ENCODE measurements at regions not wholly inside any gene's neighbourhood (a gene's known extent, or its start where the extent isn't known, plus 50 kb on each side); places are given as distances from the start of the nearest gene placed in this dataset.

GRCh38 chr6:16974704-16975359 lies 127.0 kb upstream of the STMND1 start:
- no peak for DNase-seq (ENCODE audit: low read depth)

- peak; percentile 11 for DNase-seq (ENCODE audit: low read depth)
These were observed 127.5 kb upstream of the STMND1 start for GRCh38 chr6:16974387-16974673.

- no peak for DNase-seq (ENCODE audit: low read depth)
These were observed 128.1 kb upstream of the STMND1 start for GRCh38 chr6:16973545-16974386.

GRCh38 chr6:16973051-16973450 lies 128.8 kb upstream of the STMND1 start:
- DNase-seq (ENCODE audit: low read depth), result no peak

- DNase-seq (ENCODE audit: low read depth), result no peak
These were observed 129.3 kb upstream of the STMND1 start for GRCh38 chr6:16972535-16972934.

GRCh38 chr6:16969699-16970655 lies 131.9 kb upstream of the STMND1 start:
- peak; percentile 91 for DNase-seq (ENCODE audit: low read depth)

GRCh38 chr6:16968101-16968500 lies 133.7 kb upstream of the STMND1 start:
- no peak for DNase-seq (ENCODE audit: low read depth)

- no peak for DNase-seq (ENCODE audit: low read depth)
These were observed 134.4 kb upstream of the STMND1 start for GRCh38 chr6:16967470-16967817.

- DNase-seq (ENCODE audit: low read depth), result peak; percentile 77
These were observed 134.9 kb upstream of the STMND1 start for GRCh38 chr6:16966791-16967469.

- DNase-seq (ENCODE audit: low read depth), result no peak
These were observed 136.2 kb upstream of the STMND1 start for GRCh38 chr6:16965689-16966088.

- DNase-seq (ENCODE audit: low read depth), result peak; percentile 66
These were observed 137.0 kb upstream of the STMND1 start for GRCh38 chr6:16964553-16965499.

- no peak for DNase-seq (ENCODE audit: low read depth)
These were observed 140.3 kb upstream of the STMND1 start for GRCh38 chr6:16961577-16961976.

GRCh38 chr6:16959789-16960188 lies 142.1 kb upstream of the STMND1 start:
- DNase-seq (ENCODE audit: low read depth), result no peak

GRCh38 chr6:16956361-16956760 lies 145.5 kb upstream of the STMND1 start:
- DNase-seq (ENCODE audit: low read depth), result no peak

GRCh38 chr6:16955899-16956298 lies 146.0 kb upstream of the STMND1 start:
- no peak for DNase-seq (ENCODE audit: low read depth)

- no peak for DNase-seq (ENCODE audit: low read depth)
These were observed 147.9 kb upstream of the STMND1 start for GRCh38 chr6:16953905-16954304.

GRCh38 chr6:16953446-16953845 lies 148.4 kb upstream of the STMND1 start:
- no peak for DNase-seq (ENCODE audit: low read depth)

GRCh38 chr6:16950825-16951495 lies 150.9 kb upstream of the STMND1 start:
- no peak for DNase-seq (ENCODE audit: low read depth)

GRCh38 chr6:16950302-16950701 lies 151.5 kb upstream of the STMND1 start:
- DNase-seq (ENCODE audit: low read depth), result no peak

- DNase-seq (ENCODE audit: low read depth), result peak; percentile 51
These were observed 152.1 kb upstream of the STMND1 start for GRCh38 chr6:16949716-16950115.

Data from fibroblast of gingiva (primary cell).